SU-DHL-6 (cell line): ENCODE measurements at regions not wholly inside any gene's neighbourhood (a gene's known extent, or its start where the extent isn't known, plus 50 kb on each side); places are given as distances from the start of the nearest gene placed in this dataset.

Source experiments
- H2AFZ ChIP-seq: fragments of 200-600 bp; sonication (generic); 2 replicates; pipeline ENCODE4 v1.6.1; 2014; ENCODE audit warnings: low read depth, mild to moderate bottlenecking, moderate library complexity, mixed read lengths, antibody characterized with exemption, low read length; ENCODE audit not compliant: severe bottlenecking
- H3F3A ChIP-seq: fragments of 200-600 bp; shearing (Covaris generic); 2 replicates; pipeline ENCODE4 v1.6.0; 2016; ENCODE audit warnings: antibody characterized with exemption, mild to moderate bottlenecking; ENCODE audit not compliant: insufficient read depth
- H3K27ac ChIP-seq: fragments of 200-600 bp; sonication (generic); 2 replicates; pipeline ENCODE4 v1.5.1; 2016; ENCODE audit warnings: low read depth, mild to moderate bottlenecking, low read length, moderate library complexity, mixed read lengths
- H3K27me3 ChIP-seq: fragments of 200-600 bp; sonication (generic), shearing (Covaris generic); 2 replicates; pipeline ENCODE4 v1.6.0; 2014; ENCODE audit warnings: mild to moderate bottlenecking, low read length
- H3K36me3 ChIP-seq: fragments of 200-600 bp; sonication (generic); 2 replicates; pipeline ENCODE4 v1.6.1; 2014; ENCODE audit warnings: mild to moderate bottlenecking, low read length, mixed read lengths
- H3K4me2 ChIP-seq: fragments of 300-600, 200-600 bp; shearing (Covaris generic), sonication (generic); 2 replicates; pipeline ENCODE4 v1.6.0; 2014; ENCODE audit warnings: low read length, low read depth, mild to moderate bottlenecking; ENCODE audit not compliant: poor library complexity, severe bottlenecking
- H3K4me3 ChIP-seq: fragments of 200-600 bp; sonication (generic); 2 replicates; pipeline ENCODE4 v1.5.1; 2014; ENCODE audit warnings: antibody characterized with exemption, low read length, mild to moderate bottlenecking, mixed read lengths; ENCODE audit not compliant: insufficient read depth, poor library complexity, severe bottlenecking
- H3K79me2 ChIP-seq: fragments of 200-600 bp; sonication (generic); 2 replicates; pipeline ENCODE4 v1.6.1; 2014; ENCODE audit warnings: mild to moderate bottlenecking, low read length, moderate library complexity; ENCODE audit not compliant: insufficient read depth
- H3K9ac ChIP-seq: fragments of 200-600 bp; sonication (generic); 2 replicates; pipeline ENCODE4 v1.7.0; 2014; ENCODE audit warnings: mild to moderate bottlenecking, low read length
- H3K9me2 ChIP-seq: fragments of 200-600 bp; sonication (generic); replicated peaks from 2 replicates; pipeline ENCODE4 v1.6.1; 2014; ENCODE audit warnings: low read length; ENCODE audit not compliant: insufficient read depth
- H3K9me3 ChIP-seq: fragments of 200-600 bp; sonication (generic); 2 replicates; pipeline ENCODE4 v1.6.1; 2014; ENCODE audit warnings: low read length, mixed read lengths; ENCODE audit not compliant: insufficient read depth
- H4K20me1 ChIP-seq: fragments of 200-600 bp; sonication (generic); 2 replicates; pipeline ENCODE4 v1.6.1; 2014; ENCODE audit warnings: low read depth, mild to moderate bottlenecking, antibody characterized with exemption, low read length, moderate library complexity, mixed read lengths
- CTCF ChIP-seq: fragments of 200-600 bp; sonication (generic); IDR thresholded peaks from one replicate; pipeline ENCODE4 v1.5.1; 2017; ENCODE audit warnings: antibody characterized with exemption, mild to moderate bottlenecking, low read length, moderate library complexity; ENCODE audit not compliant: insufficient read depth, poor library complexity, severe bottlenecking
- EZH2phosphoT487 ChIP-seq: fragments of 200-600 bp; sonication (generic), shearing (Covaris generic); conservative IDR thresholded peaks from 2 replicates; pipeline ENCODE4 v1.6.1; 2018; ENCODE audit warnings: mild to moderate bottlenecking, antibody characterized with exemption, low read length, moderate library complexity, mixed read lengths

GRCh38 chr3:162602619-162603018, 1106.0 kb downstream of the OTOL1 start:
- Histone ChIP-seq H3K9ac (no peak overlapping the region), H3K9me3 (no peaks in the 10 kb centered on the region; the same call in 1 of the 2 replicates), H3K9me2 (no peaks in the 10 kb centered on the region), H3F3A (no peaks in the 10 kb centered on the region), H3K27ac (no peak overlapping the region), H3K79me2 (no peaks in the 10 kb centered on the region), H4K20me1 (no peaks in the 10 kb centered on the region), H2AFZ (no peak overlapping the region), H3K4me2 (no peak overlapping the region), H3K27me3 (no peaks in the 10 kb centered on the region), H3K4me3 (no peak overlapping the region), H3K36me3 (no peaks in the 10 kb centered on the region)
- TF ChIP-seq EZH2phosphoT487 (no peak), CTCF (no peak)

GRCh38 chr3:162605651-162606204, 1109.1 kb downstream of the OTOL1 start:
- no peaks in the 10 kb centered on the region for H3F3A ChIP-seq
- H3K9me2 ChIP-seq, result no peaks in the 10 kb centered on the region
- no peak overlapping the region for H3K27ac ChIP-seq
- no peaks in the 10 kb centered on the region for H3K79me2 ChIP-seq
- H2AFZ ChIP-seq, result peak overlapping the region; percentile 82
- H3K27me3 ChIP-seq, result no peaks in the 10 kb centered on the region
- no peaks in the 10 kb centered on the region; the same call in 1 of the 2 replicates for H3K9me3 ChIP-seq
- H3K36me3 ChIP-seq, result no peaks in the 10 kb centered on the region
- no peaks in the 10 kb centered on the region for H4K20me1 ChIP-seq
- H3K4me2 ChIP-seq, result no peak overlapping the region
- H3K4me3 ChIP-seq, result no peak overlapping the region
- no peak overlapping the region for H3K9ac ChIP-seq
- TF ChIP-seq CTCF (no peak), EZH2phosphoT487 (no peak)

- no peaks in the 10 kb centered on the region for H3K9me3 ChIP-seq
- no peaks in the 10 kb centered on the region for H3K9me2 ChIP-seq
- H3K79me2 ChIP-seq, result no peaks in the 10 kb centered on the region
- no peak overlapping the region for H3K27ac ChIP-seq
- H3K4me3 ChIP-seq, result no peak overlapping the region
- no peak overlapping the region for H3K9ac ChIP-seq
- H3K27me3 ChIP-seq, result no peaks in the 10 kb centered on the region
- H2AFZ ChIP-seq, result no peak overlapping the region
- no peaks in the 10 kb centered on the region for H3F3A ChIP-seq
- TF ChIP-seq CTCF (no peak), EZH2phosphoT487 (no peak)
- H4K20me1 ChIP-seq, result no peaks in the 10 kb centered on the region
- H3K36me3 ChIP-seq, result no peaks in the 10 kb centered on the region
- H3K4me2 ChIP-seq, result no peak overlapping the region
Measured at GRCh38 chr3:162610261-162610660, 1113.7 kb downstream of the OTOL1 start.
